Right hindlimb (tissue), 1 donor: ENCODE measurements at regions not wholly inside any gene's neighbourhood (a gene's known extent, or its start where the extent isn't known, plus 50 kb on each side); places are given as distances from the start of the nearest gene placed in this dataset.

Experiments used
- DNase-seq: peaks from one replicate; pipeline ENCODE4 v3.0.0-alpha.2; 2018

- no peak for DNase-seq
These were observed 465.0 kb upstream of the MAF start for GRCh38 chr16:80065541-80065940.

- peak; percentile 22 for DNase-seq
These were observed 463.2 kb upstream of the MAF start for GRCh38 chr16:80063713-80064069.

- DNase-seq = peak; percentile 56
These were observed 462.6 kb upstream of the MAF start for GRCh38 chr16:80063031-80063712.

GRCh38 chr16:80062361-80063030 is 462.0 kb upstream of the MAF start:
- no peak for DNase-seq

- no peak for DNase-seq
These were observed 459.9 kb upstream of the MAF start for GRCh38 chr16:80060470-80060869.

- DNase-seq = no peak
These were observed 459.3 kb upstream of the MAF start for GRCh38 chr16:80059836-80060235.

- DNase-seq = peak; percentile 79
These were observed 457.7 kb upstream of the MAF start for GRCh38 chr16:80058214-80058613.

GRCh38 chr16:80056324-80056723 is 455.8 kb upstream of the MAF start:
- no peak for DNase-seq

GRCh38 chr16:80055831-80056230 is 455.3 kb upstream of the MAF start:
- DNase-seq = no peak

- no peak for DNase-seq
These were observed 454.1 kb upstream of the MAF start for GRCh38 chr16:80054647-80055046.

GRCh38 chr16:80051040-80051439 is 450.5 kb upstream of the MAF start:
- DNase-seq = no peak

GRCh38 chr16:80048250-80048649 is 447.7 kb upstream of the MAF start:
- DNase-seq = no peak

- no peak for DNase-seq
These were observed 447.3 kb upstream of the MAF start for GRCh38 chr16:80047842-80048241.

- no peak for DNase-seq
These were observed 446.3 kb upstream of the MAF start for GRCh38 chr16:80046848-80047247.

GRCh38 chr16:80046261-80046660 is 445.7 kb upstream of the MAF start:
- DNase-seq = no peak

GRCh38 chr16:80045861-80046260 is 445.3 kb upstream of the MAF start:
- no peak for DNase-seq

- no peak for DNase-seq
These were observed 440.9 kb upstream of the MAF start for GRCh38 chr16:80041410-80041809.

GRCh38 chr16:80040814-80041213 is 440.3 kb upstream of the MAF start:
- DNase-seq = no peak

- no peak for DNase-seq
These were observed 439.9 kb upstream of the MAF start for GRCh38 chr16:80040413-80040812.

- no peak for DNase-seq
These were observed 439.2 kb upstream of the MAF start for GRCh38 chr16:80039777-80040176.

- no peak for DNase-seq
These were observed 438.0 kb upstream of the MAF start for GRCh38 chr16:80038566-80038965.

- DNase-seq = no peak
These were observed 434.6 kb upstream of the MAF start for GRCh38 chr16:80034948-80035663.

GRCh38 chr16:80034469-80034826 is 433.9 kb upstream of the MAF start:
- no peak for DNase-seq

GRCh38 chr16:80033783-80034468 is 433.4 kb upstream of the MAF start:
- no peak for DNase-seq
